DMS153 treated with DMSO at 0.1 percent for 48 hours (cell line): ENCODE measurements at regions not wholly inside any gene's neighbourhood (a gene's known extent, or its start where the extent isn't known, plus 50 kb on each side); places are given as distances from the start of the nearest gene placed in this dataset.

Experiments
- DNase-seq: peaks from one replicate; lab custom pipeline; 2025; ENCODE audit not compliant: unreplicated experiment; lab: John Stamatoyannopoulos, UW

DNA sequence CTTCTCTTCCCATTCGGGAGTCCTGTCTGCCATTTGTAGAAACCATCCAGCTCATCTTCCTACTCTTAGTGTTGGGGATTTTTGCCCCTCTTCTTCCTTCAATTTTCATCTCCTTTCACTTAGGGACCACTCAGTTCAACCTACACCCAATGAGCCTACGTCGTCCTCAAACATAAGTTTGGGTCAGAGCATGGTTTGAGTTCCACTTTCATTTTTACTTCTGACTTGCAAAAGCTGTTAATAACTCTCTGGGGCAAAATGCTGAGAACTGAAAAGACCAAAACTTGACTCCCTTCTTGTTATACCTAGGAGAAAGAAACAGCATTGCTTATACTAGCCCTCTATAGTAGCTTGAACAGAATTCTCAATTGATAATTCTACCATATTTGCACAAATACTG lies 381.5 kb upstream of the MPDZ start:
- peak; percentile 78 for DNase-seq

DNA sequence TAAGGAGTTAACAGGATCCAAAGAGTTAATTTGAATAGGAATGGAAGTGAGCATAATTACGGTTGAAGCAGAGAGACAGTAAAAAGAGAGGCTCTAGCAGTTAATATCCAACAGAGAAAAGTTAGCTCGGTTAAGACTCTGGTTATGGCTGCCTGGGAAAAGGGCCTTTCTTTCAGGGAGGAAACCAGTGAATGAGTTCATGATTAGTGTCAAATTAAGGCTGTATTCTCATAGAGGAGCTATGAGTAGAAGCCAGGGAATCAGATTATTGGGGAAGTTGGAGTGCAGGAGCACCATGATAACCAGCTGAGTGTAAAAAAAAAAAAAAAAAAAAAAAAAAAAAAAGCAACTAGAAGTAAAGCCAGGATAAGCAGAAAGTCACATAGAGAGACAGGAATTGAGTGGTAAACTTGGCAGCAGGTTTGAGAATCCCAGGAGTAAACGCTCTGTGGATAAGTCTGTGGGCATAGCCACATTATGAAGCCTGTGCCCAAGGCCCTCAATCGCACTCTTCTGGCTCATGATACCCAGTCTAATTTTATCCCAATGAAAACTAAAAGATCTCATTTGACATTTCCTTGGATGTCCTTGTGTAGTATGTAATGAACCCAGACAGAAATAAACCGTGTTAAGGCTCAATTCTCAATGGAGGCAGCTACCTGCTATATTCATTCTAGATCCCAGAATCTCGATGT lies 372.6 kb upstream of the MPDZ start:
- no peak for DNase-seq

DNA sequence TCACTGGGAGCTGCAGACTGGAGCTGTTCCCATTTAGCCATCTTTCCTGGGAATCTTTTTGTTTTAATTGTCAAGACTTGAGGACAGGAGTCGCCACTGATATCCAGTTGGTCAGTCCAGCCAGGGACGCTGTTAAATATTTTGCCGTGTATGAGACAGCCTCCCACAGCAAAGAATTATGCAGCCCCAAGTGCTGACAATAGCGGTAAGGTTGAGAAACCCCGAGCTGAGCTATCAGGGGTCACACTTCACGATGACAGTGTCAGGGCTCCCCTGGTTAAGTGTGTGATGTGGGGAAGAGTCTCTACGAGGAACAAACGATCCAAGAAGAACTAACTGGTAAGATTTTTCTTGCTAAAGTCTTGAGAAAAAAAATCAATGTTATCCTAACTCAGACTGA lies 372.0 kb upstream of the MPDZ start:
- no peak for DNase-seq

DNA sequence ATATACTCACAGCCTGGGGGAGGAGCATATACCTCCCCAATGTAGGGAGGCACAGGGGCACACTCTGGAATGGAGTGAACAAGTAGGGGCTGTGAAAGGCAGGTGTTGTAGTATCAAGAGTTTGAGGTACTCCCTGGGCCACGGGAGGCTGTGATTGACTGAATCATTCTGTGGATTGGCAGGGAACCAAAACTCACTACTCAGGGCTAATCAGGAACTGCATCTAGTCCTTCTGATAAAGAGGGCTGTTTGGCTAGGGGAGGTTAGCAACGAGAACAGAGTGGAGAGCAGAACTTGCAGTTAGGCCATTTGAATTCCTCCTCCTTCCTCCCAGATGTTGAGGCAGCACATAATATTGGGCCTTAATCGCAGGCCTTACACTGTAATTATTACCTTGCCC lies 369.2 kb upstream of the MPDZ start:
- DNase-seq: peak; percentile 76

DNA sequence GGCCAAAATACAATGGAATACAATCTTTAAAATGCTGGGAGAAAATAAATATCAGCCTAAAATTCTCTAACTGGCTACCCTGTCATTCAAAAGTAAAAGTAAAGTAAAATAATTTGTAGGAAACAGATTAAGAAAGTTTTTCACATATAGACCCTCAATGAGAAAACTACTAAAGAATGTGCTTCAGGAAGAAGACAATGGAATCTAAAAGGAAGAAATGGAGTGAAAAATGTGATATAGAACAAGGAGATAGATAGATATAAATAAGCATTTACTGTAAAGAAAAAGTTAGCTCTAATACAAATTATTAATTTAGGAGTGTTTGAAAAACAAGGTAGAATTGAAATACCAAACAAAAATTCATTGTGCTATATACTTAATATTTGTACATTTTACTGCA lies 368.6 kb upstream of the MPDZ start:
- DNase-seq: no peak

DNA sequence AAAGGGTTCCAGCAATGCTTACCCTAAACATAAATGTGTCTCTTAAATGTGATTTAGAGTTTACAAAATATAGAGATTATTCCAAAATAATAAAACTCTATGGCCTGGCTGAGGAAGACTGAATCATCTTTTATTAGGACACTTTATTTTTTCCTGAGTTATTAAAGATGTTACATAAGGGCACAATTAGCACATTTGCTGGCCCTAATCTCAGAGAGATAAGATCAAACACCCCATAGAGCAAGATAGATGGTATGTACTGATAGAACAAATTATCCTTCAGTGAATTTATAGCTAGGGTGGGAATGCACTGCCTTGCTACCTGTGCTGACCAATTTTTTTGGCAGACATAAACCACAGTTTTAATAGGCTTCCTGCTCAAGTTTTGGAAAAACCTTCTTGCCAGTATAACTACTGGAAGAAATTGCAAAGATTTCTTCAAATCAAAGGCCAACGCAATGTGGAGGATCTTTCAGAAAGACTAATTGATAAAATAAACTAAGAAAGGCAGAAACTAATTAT lies 367.1 kb upstream of the MPDZ start:
- no peak for DNase-seq

DNA sequence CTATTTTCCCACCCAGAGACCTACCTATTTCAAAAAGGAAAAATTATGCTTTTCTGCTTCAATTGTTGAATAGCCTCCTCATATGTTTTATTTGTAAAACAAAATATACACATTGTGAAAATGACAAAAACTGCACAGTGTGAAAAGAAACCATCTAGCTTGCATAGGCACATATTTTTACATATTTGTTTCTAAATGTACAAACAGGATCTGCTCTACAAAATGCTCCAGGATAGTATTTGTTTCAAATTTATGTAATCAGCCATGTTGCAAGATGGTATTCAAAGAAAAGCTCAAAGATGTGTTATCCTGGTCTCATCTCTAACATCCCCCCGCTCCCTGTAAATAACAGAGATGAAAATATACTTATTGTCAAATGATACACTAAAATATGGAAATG lies 366.1 kb upstream of the MPDZ start:
- DNase-seq: no peak

DNA sequence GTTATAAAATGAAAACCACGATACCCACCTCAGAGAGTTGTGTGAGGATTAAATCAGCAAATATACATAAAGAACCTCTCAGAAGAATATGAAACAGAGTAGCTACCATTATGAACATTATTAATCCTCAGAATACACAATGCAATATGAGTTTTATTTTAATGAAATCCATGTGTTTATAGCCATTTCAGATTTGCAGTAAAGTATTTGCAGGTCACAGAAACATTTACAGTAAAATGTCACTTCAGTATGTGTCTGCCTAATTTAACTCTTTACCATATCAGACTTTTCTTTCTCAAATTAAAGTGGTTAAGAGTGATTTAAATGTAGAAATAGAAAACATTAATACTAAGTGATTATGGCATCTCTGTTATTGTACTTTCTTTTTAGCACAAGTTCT lies 365.2 kb upstream of the MPDZ start:
- DNase-seq: no peak

DNA sequence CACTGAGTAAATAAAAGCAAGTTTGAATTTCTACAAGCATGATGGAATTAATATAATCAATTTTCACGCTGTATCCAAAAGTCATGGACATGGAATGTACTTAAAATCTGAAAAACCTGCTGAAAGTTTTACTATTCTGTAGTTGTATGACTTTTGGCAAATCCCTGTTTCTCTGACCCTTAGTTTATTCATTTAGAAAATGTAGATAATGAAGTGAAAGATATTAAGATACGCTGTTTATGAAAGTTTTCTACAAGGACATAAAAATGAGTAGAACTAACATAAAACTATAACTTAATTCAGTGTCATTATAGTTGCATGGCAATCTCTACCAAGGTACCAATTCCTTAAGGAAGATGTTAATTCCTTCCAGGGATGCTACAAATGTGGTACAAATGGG lies 363.2 kb upstream of the MPDZ start:
- DNase-seq: no peak

DNA sequence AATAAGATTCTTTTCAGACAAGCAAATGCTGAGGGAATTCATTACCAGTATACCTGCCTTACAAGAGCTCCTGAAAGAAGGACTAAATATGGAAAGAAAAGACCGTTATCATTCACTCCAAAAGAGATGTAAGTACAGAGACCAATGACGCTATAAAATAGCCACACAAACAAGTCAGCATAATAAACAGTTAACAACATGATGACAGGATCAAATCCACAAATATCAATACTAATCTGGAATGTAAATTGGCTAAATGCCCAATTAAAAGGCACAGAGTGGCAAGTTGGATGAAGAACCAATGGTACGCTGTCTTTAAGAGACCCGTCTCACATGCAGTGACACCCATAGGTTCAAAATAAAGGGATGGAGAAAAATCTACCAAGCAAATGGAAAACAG lies 349.6 kb upstream of the MPDZ start:
- DNase-seq: no peak

DNA sequence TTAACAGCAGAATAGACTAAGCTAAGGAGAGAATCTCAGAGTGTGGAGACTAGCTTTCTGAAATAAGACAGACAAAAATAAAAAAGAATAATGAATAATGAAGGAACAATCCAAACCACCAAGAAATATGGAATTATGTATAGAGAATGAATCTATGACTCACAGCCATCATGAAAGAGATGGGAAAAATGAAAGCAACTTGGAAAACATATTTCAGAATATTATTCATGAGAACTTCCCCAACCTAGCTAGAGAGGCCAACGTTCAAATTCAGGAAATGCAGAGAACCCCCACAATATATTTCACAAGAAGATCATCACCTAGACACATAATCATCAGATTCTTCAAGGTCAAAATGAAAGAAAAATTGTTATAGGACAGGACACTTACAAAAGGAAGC lies 349.0 kb upstream of the MPDZ start:
- no peak for DNase-seq

DNA sequence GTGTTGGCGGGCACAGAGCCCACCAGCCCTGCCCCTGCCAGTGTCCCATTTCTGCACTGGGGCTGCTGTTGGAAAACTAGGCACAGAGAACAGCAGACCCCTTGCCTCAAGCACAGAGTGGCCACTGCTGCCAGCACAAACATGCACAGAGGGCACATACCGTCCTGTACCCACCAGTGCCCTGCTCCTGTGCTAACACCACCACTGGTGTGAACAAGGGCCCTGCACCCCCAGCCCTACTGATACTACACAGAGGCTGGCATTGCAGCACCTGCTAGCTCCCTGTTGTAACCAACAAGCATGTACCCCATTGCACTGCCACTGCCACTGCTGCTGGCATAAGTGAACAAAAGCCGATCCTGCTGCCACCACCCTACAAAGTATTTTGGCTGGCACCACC lies 348.0 kb upstream of the MPDZ start:
- DNase-seq: no peak

DNA sequence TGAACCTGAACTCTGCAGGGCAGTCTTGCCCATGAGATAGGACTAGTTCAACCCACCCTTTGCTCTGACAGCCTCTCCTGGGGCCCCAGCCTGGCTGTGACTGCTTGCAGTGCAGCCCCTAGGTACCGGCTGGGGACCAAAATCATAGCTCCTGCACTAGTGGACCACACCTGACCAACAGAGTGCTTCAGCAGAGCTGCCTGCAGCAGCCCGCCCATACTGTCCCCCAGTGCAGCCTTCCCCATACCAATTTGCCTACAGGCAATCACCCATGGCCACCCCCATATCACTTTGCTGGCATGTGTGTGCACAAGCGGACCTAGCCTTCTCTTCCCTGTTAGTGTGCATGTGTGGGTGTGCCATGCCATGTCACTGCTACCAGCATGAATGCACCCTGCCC lies 347.6 kb upstream of the MPDZ start:
- DNase-seq: no peak

DNA sequence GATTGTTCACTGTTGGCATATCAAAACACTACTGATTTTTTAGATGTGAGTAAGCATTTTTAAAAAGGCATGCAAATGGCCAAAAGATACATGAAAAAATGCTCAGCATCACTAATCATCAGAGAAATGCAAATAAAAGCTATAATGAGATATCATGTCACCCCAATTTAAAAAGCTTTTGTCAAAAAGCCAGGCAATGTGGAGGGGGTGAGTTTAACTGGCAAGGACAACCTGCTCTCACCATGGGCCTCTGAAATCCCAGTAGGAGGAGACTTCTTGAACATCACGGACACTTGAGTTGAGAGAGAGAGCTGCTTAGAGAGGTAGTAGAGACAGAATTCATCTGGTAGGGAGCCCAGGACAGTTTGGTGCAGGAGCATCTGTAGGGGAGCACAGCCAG lies 347.1 kb upstream of the MPDZ start:
- no peak for DNase-seq

DNA sequence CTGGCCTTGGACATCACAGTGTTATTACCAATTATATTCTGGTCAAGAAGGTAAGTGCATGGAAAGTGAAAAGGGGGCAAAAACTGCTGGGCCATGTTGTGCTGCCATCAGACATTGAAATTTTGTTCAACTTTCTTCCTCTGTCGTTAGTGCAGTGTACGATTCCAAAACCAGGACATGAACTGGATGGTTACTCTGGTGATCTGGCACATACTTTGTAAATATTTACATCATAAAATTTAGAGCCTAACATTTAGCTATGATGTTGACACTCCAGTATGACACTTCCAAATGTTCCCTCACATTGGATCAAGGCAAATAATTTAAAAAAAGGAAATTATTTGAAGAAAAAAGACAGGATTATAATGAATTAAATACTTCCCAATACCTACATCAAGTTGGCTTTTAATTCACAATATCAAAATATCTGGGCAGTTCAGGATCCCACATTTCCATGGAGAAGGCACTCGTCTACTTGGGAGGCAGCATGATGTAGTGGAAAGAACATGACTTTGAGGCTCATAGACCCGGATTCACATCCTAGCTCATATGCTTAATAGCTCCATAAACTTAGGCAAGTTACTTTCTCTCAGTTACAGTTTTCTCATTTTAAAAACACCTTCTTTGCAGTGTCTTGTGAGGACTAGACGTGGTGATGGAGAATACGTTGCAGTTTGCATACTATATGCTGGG lies 342.5 kb upstream of the MPDZ start:
- DNase-seq: no peak

DNA sequence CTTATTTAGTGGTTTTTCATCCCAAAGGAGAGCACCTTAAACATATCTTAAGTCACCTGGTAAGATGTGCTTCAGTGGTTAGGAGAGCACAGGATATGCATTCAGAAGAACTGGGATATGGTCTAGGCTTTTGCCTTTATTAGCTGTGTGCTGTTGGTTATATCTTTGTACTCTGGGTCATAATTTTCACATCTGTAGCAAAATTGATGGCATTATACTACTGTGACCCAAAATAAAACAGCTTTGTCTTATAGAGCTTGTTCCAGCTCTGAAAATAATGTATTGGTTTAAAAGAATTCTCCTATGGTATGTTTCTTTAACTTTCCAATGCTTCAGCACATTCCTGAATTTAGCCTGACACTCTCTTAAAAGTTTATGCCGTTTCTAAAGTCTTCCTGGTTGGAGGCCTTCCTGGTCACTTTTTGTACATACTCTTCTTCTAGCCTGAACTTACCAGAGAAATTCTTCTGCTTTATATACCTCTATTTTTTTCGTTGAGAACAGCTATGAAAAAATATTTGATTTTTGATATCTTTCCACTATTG lies 337.1 kb upstream of the MPDZ start:
- no peak for DNase-seq

DNA sequence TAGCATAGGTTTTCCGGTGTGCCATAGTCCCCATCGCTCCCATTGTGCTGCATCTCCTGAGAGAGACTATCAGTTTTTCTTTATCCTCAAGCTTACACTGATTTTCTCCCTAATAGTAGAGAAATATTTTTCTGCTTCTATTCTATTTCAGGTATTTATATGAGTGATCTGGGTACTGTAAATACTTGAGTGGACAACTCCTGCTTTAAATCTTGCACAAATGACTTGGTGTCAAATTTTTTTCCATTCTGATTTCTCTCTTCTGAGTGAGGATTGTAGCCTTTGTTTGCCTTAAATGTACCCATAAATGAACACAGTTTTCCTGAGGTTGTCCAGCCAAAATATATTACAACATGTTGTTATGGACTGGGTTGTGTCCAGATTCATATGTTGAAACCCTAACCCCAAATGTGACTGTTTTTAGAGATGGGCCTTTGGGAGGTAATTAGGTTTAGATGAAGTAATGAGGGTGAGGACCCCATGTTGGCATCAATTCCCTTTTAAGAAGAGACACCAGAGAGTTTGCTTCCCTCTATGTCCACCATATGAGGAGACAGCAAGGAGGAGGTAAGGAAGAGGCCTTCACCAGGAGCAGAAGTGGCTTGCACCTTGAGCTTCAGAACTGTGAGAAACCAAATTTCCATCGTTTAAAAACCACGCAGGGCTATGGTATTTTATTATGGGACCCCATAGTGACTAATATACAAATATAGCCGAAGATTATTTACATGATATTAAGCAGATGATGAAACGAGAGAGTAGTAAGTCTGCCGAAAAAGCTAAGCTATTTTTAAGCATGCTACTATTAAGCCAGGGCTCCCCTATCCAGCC lies 336.4 kb upstream of the MPDZ start:
- DNase-seq: no peak

DNA sequence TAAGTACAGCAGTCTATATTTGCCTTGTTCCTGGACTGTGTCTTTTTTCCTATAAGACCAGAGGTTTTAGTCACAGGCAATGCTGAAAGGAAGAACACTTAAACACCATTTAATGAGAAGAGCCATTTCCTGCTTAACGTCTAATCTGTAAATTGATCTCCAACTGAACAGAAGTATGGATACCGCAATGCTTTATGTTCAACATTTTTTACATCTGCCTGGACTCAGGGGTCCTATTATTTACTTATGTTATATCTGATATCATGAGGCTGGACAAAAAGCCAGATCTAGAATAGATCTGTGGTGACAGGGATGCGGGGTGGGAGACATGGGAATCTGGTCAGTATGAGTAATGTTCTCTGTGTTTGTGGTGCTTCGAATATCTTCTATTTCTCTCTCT lies 334.6 kb upstream of the MPDZ start:
- no peak for DNase-seq

DNA sequence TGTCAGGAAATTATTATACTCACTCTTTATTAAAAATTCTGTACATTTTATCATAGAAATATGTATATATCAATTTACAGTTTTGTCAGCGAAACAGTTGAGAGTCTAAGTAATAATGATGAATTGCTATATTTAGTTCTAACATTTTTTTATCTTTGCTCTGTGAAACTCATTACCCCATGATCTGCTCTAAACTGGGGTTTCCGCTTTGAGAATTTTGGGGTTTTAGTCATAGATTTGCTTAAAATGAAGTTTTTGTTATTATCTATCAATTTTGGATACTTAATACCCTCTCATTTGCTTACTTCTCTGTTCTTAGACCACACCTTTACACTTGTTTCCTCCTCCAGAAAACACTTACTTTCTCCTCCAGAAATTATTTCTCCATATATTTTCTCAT lies 333.8 kb upstream of the MPDZ start:
- no peak for DNase-seq

DNA sequence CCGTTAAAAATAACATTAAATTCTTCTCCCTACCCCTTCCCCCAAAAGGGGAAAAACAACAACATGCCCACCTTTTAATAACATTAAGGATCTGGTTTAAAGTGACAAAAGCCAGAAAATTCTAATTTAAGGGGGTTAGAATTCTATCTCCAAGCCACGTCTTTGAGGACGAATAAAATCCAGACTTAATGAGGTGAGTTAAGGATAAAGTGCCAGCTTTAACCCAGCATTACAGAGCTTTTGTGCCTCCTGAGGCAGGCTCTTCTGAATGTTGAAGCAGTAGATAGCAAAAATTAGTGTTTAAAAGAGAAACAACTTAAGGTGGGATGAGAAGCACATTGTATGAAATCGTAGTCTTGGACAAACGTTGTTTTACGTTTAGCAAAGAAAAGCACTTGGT lies 329.0 kb upstream of the MPDZ start:
- DNase-seq: no peak
